Calu3 (cell line): ENCODE measurements at regions not wholly inside any gene's neighbourhood (a gene's known extent, or its start where the extent isn't known, plus 50 kb on each side); places are given as distances from the start of the nearest gene placed in this dataset.

Experiments
- BruUV-seq: library from RNA; stranded (reverse); fragments of 400-500 nt; replicated peaks from 2 replicates; lab custom pipeline; 2021; lab: Mats Ljungman, UMichigan
- CTCF ChIA-PET: fragments of 300-600 bp; sonication (Branson Sonifier 250); formaldehyde crosslinking; loops from one replicate; lab custom pipeline; 2022; ENCODE audit warnings: antibody characterized with exemption; lab: Charles Lee
- DNase-seq: peaks from one replicate; pipeline ENCODE4 v3.0.0; 2022
- H3K27ac Mint-ChIP-seq: one replicate; pipeline ENCODE4 v1.8.0; 2022; ENCODE audit warnings: mixed read lengths; ENCODE audit not compliant: unreplicated experiment
- H3K27me3 Mint-ChIP-seq: one replicate; pipeline ENCODE4 v1.8.0; 2022; ENCODE audit warnings: mixed read lengths; ENCODE audit not compliant: unreplicated experiment
- H3K36me3 Mint-ChIP-seq: one replicate; pipeline ENCODE4 v1.8.0; 2022; ENCODE audit warnings: mild to moderate bottlenecking, moderate library complexity, mixed read lengths; ENCODE audit not compliant: insufficient read depth, unreplicated experiment
- H3K4me1 Mint-ChIP-seq: one replicate; pipeline ENCODE4 v1.8.0; 2022; ENCODE audit warnings: mild to moderate bottlenecking, low read depth, mixed read lengths; ENCODE audit not compliant: unreplicated experiment
- H3K4me3 Mint-ChIP-seq: one replicate; pipeline ENCODE4 v1.8.0; 2022; ENCODE audit warnings: mild to moderate bottlenecking, low read depth, moderate library complexity, mixed read lengths; ENCODE audit not compliant: unreplicated experiment
- H3K9me3 Mint-ChIP-seq: one replicate; pipeline ENCODE4 v1.8.0; 2022; ENCODE audit warnings: low read depth, mixed read lengths; ENCODE audit not compliant: unreplicated experiment
- intact Hi-C: fragments of 100-400 bp; cut with micrococcal nuclease; formaldehyde crosslinking; loops from one replicate; pipeline ENCODE4 v1.10.0; 2022; ENCODE audit not compliant: unreplicated experiment
- TF ChIP-seq, protein P1 (sequence below): fragments of 200-600 bp; IDR thresholded peaks from one replicate; pipeline ENCODE4 v1.8.0; 2022; ENCODE audit warnings: antibody characterized with exemption; ENCODE audit not compliant: unreplicated experiment

DNA sequence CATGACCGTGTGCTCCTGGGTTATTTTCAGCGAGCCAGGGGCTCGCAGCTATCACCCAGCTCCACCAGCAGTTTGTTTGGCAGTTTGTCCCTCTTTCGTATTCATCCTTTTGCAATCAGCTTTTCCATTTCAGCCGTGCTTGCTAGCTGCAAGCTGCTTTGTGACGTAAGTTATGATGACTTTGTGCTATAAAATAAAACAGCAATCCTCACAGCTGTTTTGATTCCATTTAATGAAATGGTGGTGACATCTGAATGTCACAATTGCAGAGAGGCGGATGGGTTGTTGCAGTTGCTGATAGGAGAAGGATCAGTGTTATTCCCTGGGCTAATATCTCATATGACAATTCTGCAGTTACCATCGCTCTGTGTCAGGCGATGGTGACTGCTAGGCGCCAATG is 251.7 kb downstream of the SNX10 start:
- H3K9me3 Mint-ChIP-seq, result no peaks in the 10 kb centered on the region
- CTCF ChIA-PET, result no interaction called here
- intact Hi-C loops, result loop anchor here (5.0 kb wide), 1 partner anchor 356 kb away; no protein-coding TSS in a partner anchor
- no peak overlapping the region for H3K4me3 Mint-ChIP-seq
- H3K4me1 Mint-ChIP-seq, result peaks cover 12% of the 10 kb centered on the region
- H3K36me3 Mint-ChIP-seq, result no peaks in the 10 kb centered on the region
- BruUV-seq, result no TSS peak
- H3K27me3 Mint-ChIP-seq, result no peaks in the 10 kb centered on the region
- TF ChIP-seq, protein P1, sequence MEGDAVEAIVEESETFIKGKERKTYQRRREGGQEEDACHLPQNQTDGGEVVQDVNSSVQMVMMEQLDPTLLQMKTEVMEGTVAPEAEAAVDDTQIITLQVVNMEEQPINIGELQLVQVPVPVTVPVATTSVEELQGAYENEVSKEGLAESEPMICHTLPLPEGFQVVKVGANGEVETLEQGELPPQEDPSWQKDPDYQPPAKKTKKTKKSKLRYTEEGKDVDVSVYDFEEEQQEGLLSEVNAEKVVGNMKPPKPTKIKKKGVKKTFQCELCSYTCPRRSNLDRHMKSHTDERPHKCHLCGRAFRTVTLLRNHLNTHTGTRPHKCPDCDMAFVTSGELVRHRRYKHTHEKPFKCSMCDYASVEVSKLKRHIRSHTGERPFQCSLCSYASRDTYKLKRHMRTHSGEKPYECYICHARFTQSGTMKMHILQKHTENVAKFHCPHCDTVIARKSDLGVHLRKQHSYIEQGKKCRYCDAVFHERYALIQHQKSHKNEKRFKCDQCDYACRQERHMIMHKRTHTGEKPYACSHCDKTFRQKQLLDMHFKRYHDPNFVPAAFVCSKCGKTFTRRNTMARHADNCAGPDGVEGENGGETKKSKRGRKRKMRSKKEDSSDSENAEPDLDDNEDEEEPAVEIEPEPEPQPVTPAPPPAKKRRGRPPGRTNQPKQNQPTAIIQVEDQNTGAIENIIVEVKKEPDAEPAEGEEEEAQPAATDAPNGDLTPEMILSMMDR, result no peak
- H3K27ac Mint-ChIP-seq, result no peak overlapping the region
- no peak for DNase-seq

DNA sequence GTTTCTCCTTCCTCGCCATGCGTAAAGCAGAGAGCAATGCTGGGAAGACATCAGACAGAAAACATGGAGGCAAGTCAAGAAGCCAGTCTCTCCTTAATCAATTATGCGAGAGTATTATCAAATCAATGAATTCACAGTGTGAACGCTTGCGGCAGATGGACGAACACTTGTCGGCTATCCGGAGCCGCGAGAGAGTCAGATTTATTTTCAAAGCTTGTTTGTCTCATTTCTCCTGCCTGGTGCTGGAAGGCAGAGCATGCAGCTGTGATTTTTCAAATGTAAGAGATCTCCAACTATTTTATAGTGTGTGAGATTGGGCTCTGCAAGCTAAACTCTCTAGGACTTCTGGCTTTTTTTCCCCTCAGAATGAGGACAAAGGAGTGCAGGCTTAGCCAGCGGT is 252.3 kb downstream of the SNX10 start:
- no TSS peak for BruUV-seq
- intact Hi-C loops, result loop anchor here (5.0 kb wide), 1 partner anchor 357 kb away; no protein-coding TSS in a partner anchor
- no peaks in the 10 kb centered on the region for H3K36me3 Mint-ChIP-seq
- DNase-seq, result no peak
- no peaks in the 10 kb centered on the region for H3K27me3 Mint-ChIP-seq
- TF ChIP-seq, protein P1, result no peak
- H3K27ac Mint-ChIP-seq, result no peak overlapping the region
- no peak overlapping the region for H3K4me3 Mint-ChIP-seq
- peaks cover 18% of the 10 kb centered on the region for H3K4me1 Mint-ChIP-seq
- CTCF ChIA-PET, result no interaction called here
- no peaks in the 10 kb centered on the region for H3K9me3 Mint-ChIP-seq

- Mint-ChIP-seq H3K4me3 (no peak overlapping the region), H3K27me3 (no peaks in the 10 kb centered on the region), H3K27ac (no peak overlapping the region), H3K36me3 (peaks cover 14% of the 10 kb centered on the region), H3K4me1 (peaks cover 44% of the 10 kb centered on the region), H3K9me3 (no peaks in the 10 kb centered on the region)
- intact Hi-C loops, result no loop called here
- TF ChIP-seq, protein P1, result no peak
- CTCF ChIA-PET, result no interaction called here
- no TSS peak for BruUV-seq
- no peak for DNase-seq
These were observed 254.9 kb downstream of the SNX10 start for GRCh38 chr7:26546508-26547053.

DNA sequence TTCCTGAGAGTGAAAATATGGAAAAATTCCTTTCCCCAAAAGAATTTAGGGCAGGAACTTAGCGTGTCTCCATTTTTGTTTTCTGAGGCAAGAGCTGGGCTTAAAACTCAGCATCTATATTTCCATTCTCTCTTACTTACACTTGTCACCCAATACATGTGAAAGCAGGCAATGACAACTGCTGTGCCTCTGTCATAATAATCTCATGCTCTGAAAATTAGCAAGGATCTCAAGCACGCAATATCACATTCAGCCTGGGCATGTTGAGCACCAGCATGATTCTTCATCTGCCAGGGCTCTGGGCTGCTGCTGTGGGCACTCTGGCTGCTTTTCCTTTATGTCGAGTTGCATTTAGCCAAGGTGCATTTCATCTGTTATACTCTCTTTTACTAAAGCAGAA is 255.5 kb downstream of the SNX10 start:
- Mint-ChIP-seq H3K27me3 (no peaks in the 10 kb centered on the region), H3K36me3 (peaks cover 14% of the 10 kb centered on the region), H3K27ac (no peak overlapping the region), H3K9me3 (no peaks in the 10 kb centered on the region), H3K4me1 (peaks cover 50% of the 10 kb centered on the region), H3K4me3 (no peak overlapping the region)
- intact Hi-C loops, result no loop called here
- DNase-seq, result no peak
- no TSS peak for BruUV-seq
- CTCF ChIA-PET, result no interaction called here
- TF ChIP-seq, protein P1, result no peak
